Adrenal gland (tissue), 9 donors: ENCODE measurements at regions not wholly inside any gene's neighbourhood (a gene's known extent, or its start where the extent isn't known, plus 50 kb on each side); places are given as distances from the start of the nearest gene placed in this dataset.

Experiments used
- DNase-seq, 7 donors: peaks; one replicate each; pipeline ENCODE4 v3.0.0-alpha.2; 2019 to 2020
- H3K27ac ChIP-seq, 5 donors: fragments of 200-600 bp; sonication (generic) in 4 of 5; 1 replicate in 3 of 5; 2 replicates in 2 of 5; pipeline versions ENCODE4 v1.5.1 to v1.8.0; 2016 to 2020; ENCODE audit warnings: mild to moderate bottlenecking in 1 of 5
- H3K27me3 ChIP-seq: fragments of 200-600 bp; 2 replicates; pipeline ENCODE4 v1.8.0; 2021
- H3K36me3 ChIP-seq, 2 donors: fragments of 200-600 bp; replicated peaks in 1 of 2; 1 replicate in 1 of 2; 2 replicates in 1 of 2; pipeline versions ENCODE4 v1.5.1 to v1.8.0; 2018 to 2022
- H3K4me1 ChIP-seq, 2 donors: fragments of 200-600 bp; replicated peaks in 1 of 2; 1 replicate in 1 of 2; 2 replicates in 1 of 2; pipeline versions ENCODE4 v1.5.1 to v1.8.0; 2018 to 2021
- H3K4me3 ChIP-seq, 4 donors: fragments of 200-600 bp; sonication (generic) in 3 of 4; one replicate each; pipeline ENCODE4 v1.5.1; 2016 to 2018
- H3K9me3 ChIP-seq, 3 donors: fragments of 200-600 bp; sonication (generic) in 1 of 3; replicated peaks in 1 of 3; 1 replicate in 2 of 3; 2 replicates in 1 of 3; pipeline versions ENCODE4 v1.5.1 to v1.8.0; 2016 to 2021
- CTCF ChIP-seq, 6 experiments: fragments of 450-650 bp in 4 of 6; fragments of 200-600 bp in 2 of 6; sonication (generic) in 1 of 6; IDR thresholded peaks; 1 replicate in 5 of 6; 2 replicates in 1 of 6; pipeline versions ENCODE4 v1.5.1 to v1.8.0; 2016 to 2021; ENCODE audit warnings: antibody characterized with exemption in 6 of 6, mild to moderate bottlenecking in 2 of 6, moderate library complexity in 1 of 6
- POLR2A ChIP-seq, 2 donors: fragments of 450-650 bp; IDR thresholded peaks; one replicate each; pipeline ENCODE4 v1.6.1; 2017; ENCODE audit warnings: antibody characterized with exemption in 2 of 2, mild to moderate bottlenecking in 2 of 2, moderate library complexity in 1 of 2
- WGBS, 4 donors: extraction: QIAGEN DNeasy Blood & Tissue Kit in 2 of 4; methylation state at CpG; one replicate each; pipeline versions ENCODE4 v1.1.5 to v1.1.7; 2013 to 2017; 5-methylcytosine and 5-hydroxymethylcytosine counted together
- intact Hi-C, 2 donors: fragments of 100-400 bp; cut with DNase I; formaldehyde crosslinking; loops; one replicate each; pipeline versions ENCODE4 v1.14.1 to v1.15.0; 2022 to 2023
- donor health status: healthy with polysubstance abuse.
- donor health status: Bipolar disorder and iron deficiency.
- donor health status: DM: yes; HTN: yes; CAD: no.
- donor health status: DM: no; HTN: no; CAD: no.
- donor health status: DM: no; HTN: no; CAD: no.

GRCh38 chr12:65659681-65660080, 164.6 kb upstream of the HMGA2 start:
- no peaks in the 10 kb centered on the region for H3K4me1 ChIP-seq
- H3K9me3 ChIP-seq = no peaks in the 10 kb centered on the region
- DNase-seq = no peak
- intact Hi-C loops = no loop called here
- no peaks in the 10 kb centered on the region for H3K36me3 ChIP-seq
- no peak overlapping the region for H3K4me3 ChIP-seq
- no peak overlapping the region for H3K27ac ChIP-seq
- H3K27me3 ChIP-seq = no peaks in the 10 kb centered on the region
- TF ChIP-seq POLR2A (IDR thresholded peaks at IDR 0.05) (no peak), CTCF (IDR thresholded peaks at IDR 0.05) (no peak)
- WGBS, 4 donors = 68 to 74% (median 71%) methylated on average over 1 of the region's 1 CpG

DNA sequence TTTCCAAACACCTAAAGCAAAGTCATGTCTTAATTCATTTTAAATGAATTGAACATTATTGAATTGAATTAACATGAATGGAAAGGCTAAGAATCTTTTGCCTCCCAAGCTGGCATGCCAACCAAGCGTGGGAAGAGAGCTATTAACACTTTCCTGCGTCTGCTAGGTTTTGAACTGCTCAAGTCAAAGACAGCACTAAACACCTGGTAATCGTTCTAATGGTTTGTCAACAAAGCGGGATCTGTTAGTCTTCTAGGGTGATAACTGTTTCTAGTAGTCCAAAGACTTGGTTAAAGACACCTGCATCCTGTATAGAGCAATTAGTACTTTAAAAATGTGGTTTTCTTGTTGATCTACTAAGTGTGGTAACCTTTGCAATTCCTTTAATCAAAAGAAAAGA, 164.2 kb upstream of the HMGA2 start:
- Histone ChIP-seq H3K27ac (no peak overlapping the region), H3K9me3 (no peaks in the 10 kb centered on the region), H3K27me3 (no peaks in the 10 kb centered on the region), H3K4me1 (no peaks in the 10 kb centered on the region), H3K4me3 (no peak overlapping the region), H3K36me3 (no peaks in the 10 kb centered on the region)
- intact Hi-C loops = no loop called here
- DNase-seq = no peak
- no peak for TF ChIP-seq POLR2A (IDR thresholded peaks at IDR 0.05)
- no peak for TF ChIP-seq CTCF (IDR thresholded peaks at IDR 0.05)
- 65 to 80% (median 68%) methylated on average over 4 of the region's 4 CpGs for WGBS, 4 donors

DNA sequence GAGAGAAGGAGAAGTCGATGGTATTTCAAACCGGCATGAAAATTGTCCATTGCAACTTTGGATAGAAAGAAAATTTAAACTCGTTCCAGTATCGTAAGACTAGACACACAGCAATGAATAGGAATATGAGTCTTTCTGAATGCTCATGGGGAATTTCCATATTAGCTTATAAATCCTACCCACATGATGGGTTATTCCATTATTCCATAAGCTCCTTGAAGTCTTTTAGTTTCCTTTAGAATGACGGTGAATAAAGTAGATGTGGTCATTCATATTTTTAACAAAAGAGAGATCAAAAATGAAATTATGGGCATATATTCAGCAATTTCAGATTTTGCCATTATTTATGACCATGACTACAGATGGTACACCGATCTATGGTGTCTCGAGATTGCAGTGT, 163.4 kb upstream of the HMGA2 start:
- 86 to 89% (median 88%) methylated on average over 7 of the region's 7 CpGs for WGBS, 4 donors
- H3K27ac ChIP-seq = no peak overlapping the region
- TF ChIP-seq CTCF (IDR thresholded peaks at IDR 0.05) (no peak), POLR2A (IDR thresholded peaks at IDR 0.05) (no peak)
- no peaks in the 10 kb centered on the region for H3K4me1 ChIP-seq
- no peak for DNase-seq
- H3K4me3 ChIP-seq = no peak overlapping the region
- no peaks in the 10 kb centered on the region for H3K27me3 ChIP-seq
- intact Hi-C loops = no loop called here
- H3K9me3 ChIP-seq = no peaks in the 10 kb centered on the region
- no peaks in the 10 kb centered on the region for H3K36me3 ChIP-seq

GRCh38 chr12:65662590-65662989, 161.7 kb upstream of the HMGA2 start:
- no peaks in the 10 kb centered on the region for H3K27me3 ChIP-seq
- H3K4me3 ChIP-seq = no peak overlapping the region
- H3K9me3 ChIP-seq = no peaks in the 10 kb centered on the region
- no peak overlapping the region for H3K27ac ChIP-seq
- intact Hi-C loops = no loop called here
- no peak for DNase-seq
- TF ChIP-seq POLR2A (IDR thresholded peaks at IDR 0.05) = no peak
- TF ChIP-seq CTCF (IDR thresholded peaks at IDR 0.05) = no peak
- 83 to 98% (median 90%) methylated on average over 2 of the region's 2 CpGs for WGBS, 4 donors
- no peaks in the 10 kb centered on the region for H3K4me1 ChIP-seq
- no peaks in the 10 kb centered on the region for H3K36me3 ChIP-seq
